Calu3 (cell line): ENCODE measurements at regions not wholly inside any gene's neighbourhood (a gene's known extent, or its start where the extent isn't known, plus 50 kb on each side); places are given as distances from the start of the nearest gene placed in this dataset.
A peak's percentile ranks its signal among the peaks of the same experiment; 100 is the strongest.
"Not testable (repeated sequence)": the region's sequence is repeated elsewhere in the genome, so short reads cannot be mapped to it uniquely, and the experiment has no call there.

Experiments
- BruUV-seq: library from RNA; stranded (reverse); fragments of 400-500 nt; replicated peaks from 2 replicates; lab custom pipeline; 2021; lab: Mats Ljungman, UMichigan
- CTCF ChIA-PET: fragments of 300-600 bp; sonication (Branson Sonifier 250); formaldehyde crosslinking; loops from one replicate; lab custom pipeline; 2022; ENCODE audit warnings: antibody characterized with exemption; lab: Charles Lee
- DNase-seq: peaks from one replicate; pipeline ENCODE4 v3.0.0; 2022
- H3K27ac Mint-ChIP-seq: one replicate; pipeline ENCODE4 v1.8.0; 2022; ENCODE audit warnings: mixed read lengths; ENCODE audit not compliant: unreplicated experiment
- H3K27me3 Mint-ChIP-seq: one replicate; pipeline ENCODE4 v1.8.0; 2022; ENCODE audit warnings: mixed read lengths; ENCODE audit not compliant: unreplicated experiment
- H3K36me3 Mint-ChIP-seq: one replicate; pipeline ENCODE4 v1.8.0; 2022; ENCODE audit warnings: mild to moderate bottlenecking, moderate library complexity, mixed read lengths; ENCODE audit not compliant: insufficient read depth, unreplicated experiment
- H3K4me1 Mint-ChIP-seq: one replicate; pipeline ENCODE4 v1.8.0; 2022; ENCODE audit warnings: mild to moderate bottlenecking, low read depth, mixed read lengths; ENCODE audit not compliant: unreplicated experiment
- H3K4me3 Mint-ChIP-seq: one replicate; pipeline ENCODE4 v1.8.0; 2022; ENCODE audit warnings: mild to moderate bottlenecking, low read depth, moderate library complexity, mixed read lengths; ENCODE audit not compliant: unreplicated experiment
- H3K9me3 Mint-ChIP-seq: one replicate; pipeline ENCODE4 v1.8.0; 2022; ENCODE audit warnings: low read depth, mixed read lengths; ENCODE audit not compliant: unreplicated experiment
- intact Hi-C: fragments of 100-400 bp; cut with micrococcal nuclease; formaldehyde crosslinking; loops from one replicate; pipeline ENCODE4 v1.10.0; 2022; ENCODE audit not compliant: unreplicated experiment
- TF ChIP-seq, protein P1 (sequence below): fragments of 200-600 bp; IDR thresholded peaks from one replicate; pipeline ENCODE4 v1.8.0; 2022; ENCODE audit warnings: antibody characterized with exemption; ENCODE audit not compliant: unreplicated experiment

- Mint-ChIP-seq H3K27ac (no peak overlapping the region), H3K9me3 (no peaks in the 10 kb centered on the region), H3K27me3 (no peaks in the 10 kb centered on the region), H3K4me3 (no peak overlapping the region), H3K4me1 (no peaks in the 10 kb centered on the region), H3K36me3 (no peaks in the 10 kb centered on the region)
- no TSS peak for BruUV-seq
- no peak for DNase-seq
- intact Hi-C loops, result no loop called here
- CTCF ChIA-PET, result interaction anchor here (0.5 kb wide), 1 partner anchor 322 kb away, joined by 12 read pairs; no protein-coding TSS in a partner anchor
- TF ChIP-seq, protein P1, sequence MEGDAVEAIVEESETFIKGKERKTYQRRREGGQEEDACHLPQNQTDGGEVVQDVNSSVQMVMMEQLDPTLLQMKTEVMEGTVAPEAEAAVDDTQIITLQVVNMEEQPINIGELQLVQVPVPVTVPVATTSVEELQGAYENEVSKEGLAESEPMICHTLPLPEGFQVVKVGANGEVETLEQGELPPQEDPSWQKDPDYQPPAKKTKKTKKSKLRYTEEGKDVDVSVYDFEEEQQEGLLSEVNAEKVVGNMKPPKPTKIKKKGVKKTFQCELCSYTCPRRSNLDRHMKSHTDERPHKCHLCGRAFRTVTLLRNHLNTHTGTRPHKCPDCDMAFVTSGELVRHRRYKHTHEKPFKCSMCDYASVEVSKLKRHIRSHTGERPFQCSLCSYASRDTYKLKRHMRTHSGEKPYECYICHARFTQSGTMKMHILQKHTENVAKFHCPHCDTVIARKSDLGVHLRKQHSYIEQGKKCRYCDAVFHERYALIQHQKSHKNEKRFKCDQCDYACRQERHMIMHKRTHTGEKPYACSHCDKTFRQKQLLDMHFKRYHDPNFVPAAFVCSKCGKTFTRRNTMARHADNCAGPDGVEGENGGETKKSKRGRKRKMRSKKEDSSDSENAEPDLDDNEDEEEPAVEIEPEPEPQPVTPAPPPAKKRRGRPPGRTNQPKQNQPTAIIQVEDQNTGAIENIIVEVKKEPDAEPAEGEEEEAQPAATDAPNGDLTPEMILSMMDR, result no peak
Observed at GRCh38 chrX:40988100-40988499, 97.1 kb upstream of the USP9X start.

DNA sequence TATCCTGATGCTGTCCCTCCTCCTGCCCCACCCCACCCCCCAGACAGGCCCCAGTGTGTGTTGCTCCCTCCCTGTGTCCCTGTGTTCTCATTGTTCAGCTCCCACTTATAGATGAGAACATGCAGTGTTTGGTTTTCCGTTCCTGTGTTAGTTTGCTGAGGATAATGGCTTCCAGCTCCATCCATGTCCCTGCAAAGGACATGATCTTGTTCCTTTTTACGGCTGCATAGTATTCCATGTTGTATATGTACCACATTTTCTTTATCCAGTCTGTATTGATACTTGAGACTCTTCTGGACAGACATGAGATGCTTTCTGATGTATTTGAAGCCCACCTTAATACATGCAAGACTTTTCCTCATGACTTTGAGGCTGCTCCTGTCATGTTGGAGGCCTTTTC lies 91.8 kb upstream of the USP9X start:
- intact Hi-C loops, H3K36me3 Mint-ChIP-seq, BruUV-seq, H3K9me3 Mint-ChIP-seq, H3K27ac Mint-ChIP-seq, H3K27me3 Mint-ChIP-seq, CTCF ChIA-PET, DNase-seq, H3K4me1 Mint-ChIP-seq, H3K4me3 Mint-ChIP-seq: not testable (repeated sequence)

DNA sequence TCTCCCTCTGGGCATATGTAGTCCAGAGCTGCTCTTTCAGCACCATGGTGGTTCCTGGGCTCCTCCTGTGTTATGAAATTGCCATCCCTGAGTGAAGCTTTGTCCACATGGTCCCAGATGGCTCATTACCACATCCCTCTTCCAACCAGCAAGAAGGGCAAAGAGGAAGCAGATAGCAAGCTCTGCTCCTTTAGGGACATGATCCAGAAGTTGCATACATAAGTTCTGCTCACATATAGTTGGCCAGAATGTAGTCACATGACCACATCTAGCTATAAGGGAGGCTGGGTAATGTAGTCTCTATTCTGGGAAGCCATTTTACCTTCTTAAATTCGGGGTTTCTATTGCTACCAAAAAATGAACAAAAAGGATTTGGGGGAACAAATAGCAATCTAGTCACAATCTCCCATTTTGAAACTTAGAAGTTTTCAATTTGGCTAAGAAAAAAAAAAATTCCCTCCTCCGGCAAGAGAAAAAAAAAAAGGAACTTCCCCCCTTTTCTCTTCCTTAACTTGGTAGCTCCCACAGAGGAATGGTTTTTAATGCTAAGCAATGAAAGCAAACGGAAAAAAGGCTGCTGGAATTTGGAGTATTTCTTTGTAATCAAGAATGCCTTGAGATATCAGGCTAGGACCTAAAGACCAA lies 88.2 kb upstream of the USP9X start:
- Mint-ChIP-seq H3K4me3 (no peak overlapping the region), H3K4me1 (peaks cover 9% of the 10 kb centered on the region), H3K9me3 (peaks cover 5% of the 10 kb centered on the region), H3K27ac (no peak overlapping the region), H3K27me3 (no peaks in the 10 kb centered on the region), H3K36me3 (no peaks in the 10 kb centered on the region)
- no TSS peak for BruUV-seq
- TF ChIP-seq, protein P1, result no peak
- CTCF ChIA-PET, result interaction anchor here (0.5 to 0.9 kb wide), 3 partner anchors 13 to 92 kb away, joined by 3 read pairs; no protein-coding TSS in a partner anchor
- intact Hi-C loops, result no loop called here
- DNase-seq, result peak; percentile 7

GRCh38 chrX:40998123-40998522 lies 87.1 kb upstream of the USP9X start:
- H3K4me3 Mint-ChIP-seq, result no peak overlapping the region
- intact Hi-C loops, result no loop called here
- no peaks in the 10 kb centered on the region for H3K27me3 Mint-ChIP-seq
- CTCF ChIA-PET, result no interaction called here
- H3K4me1 Mint-ChIP-seq, result peaks cover 16% of the 10 kb centered on the region
- BruUV-seq, result no TSS peak
- H3K27ac Mint-ChIP-seq, result no peak overlapping the region
- H3K36me3 Mint-ChIP-seq, result no peaks in the 10 kb centered on the region
- H3K9me3 Mint-ChIP-seq, result peaks cover 5% of the 10 kb centered on the region
- TF ChIP-seq, protein P1, result no peak
- DNase-seq, result no peak

DNA sequence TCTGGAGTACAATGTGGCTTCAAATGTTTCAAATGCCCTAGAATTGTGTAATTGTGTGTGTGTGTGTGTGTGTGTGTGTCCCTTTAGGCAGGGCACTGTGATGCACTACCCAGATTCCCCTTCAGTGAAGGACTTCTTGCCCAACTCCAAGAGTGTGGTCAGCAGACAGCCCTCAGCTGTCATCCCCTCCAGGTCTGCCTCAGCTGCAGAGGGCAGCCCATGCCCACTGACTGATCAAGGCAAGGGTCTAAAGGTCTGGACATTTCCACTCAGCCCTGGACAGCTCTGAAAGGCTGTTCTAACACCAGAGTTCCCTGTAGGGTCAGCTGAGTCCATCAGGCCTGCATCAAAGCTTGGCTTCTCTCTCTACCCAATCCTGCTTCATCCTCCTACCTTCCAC lies 83.9 kb upstream of the USP9X start:
- Mint-ChIP-seq H3K27me3 (no peaks in the 10 kb centered on the region), H3K9me3 (no peaks in the 10 kb centered on the region), H3K4me3 (peak overlapping the region; percentile 7), H3K36me3 (no peaks in the 10 kb centered on the region), H3K27ac (no peak overlapping the region), H3K4me1 (peaks cover 16% of the 10 kb centered on the region)
- DNase-seq, result no peak
- TF ChIP-seq, protein P1, result no peak
- no TSS peak for BruUV-seq
- CTCF ChIA-PET, result interaction anchor here (1.5 kb wide), 1 partner anchor 9 kb away, joined by 6 read pairs; no protein-coding TSS in a partner anchor
- intact Hi-C loops, result no loop called here
